GM18870 (cell line): ENCODE measurements at regions not wholly inside any gene's neighbourhood (a gene's known extent, or its start where the extent isn't known, plus 50 kb on each side); places are given as distances from the start of the nearest gene placed in this dataset.

Experiments used
- ATAC-seq: cut with Tn5 transposase; IDR thresholded peaks from one replicate; pipeline ENCODE4 v1.9.1; 2021; ENCODE audit warnings: moderate library complexity; ENCODE audit not compliant: unreplicated experiment

DNA sequence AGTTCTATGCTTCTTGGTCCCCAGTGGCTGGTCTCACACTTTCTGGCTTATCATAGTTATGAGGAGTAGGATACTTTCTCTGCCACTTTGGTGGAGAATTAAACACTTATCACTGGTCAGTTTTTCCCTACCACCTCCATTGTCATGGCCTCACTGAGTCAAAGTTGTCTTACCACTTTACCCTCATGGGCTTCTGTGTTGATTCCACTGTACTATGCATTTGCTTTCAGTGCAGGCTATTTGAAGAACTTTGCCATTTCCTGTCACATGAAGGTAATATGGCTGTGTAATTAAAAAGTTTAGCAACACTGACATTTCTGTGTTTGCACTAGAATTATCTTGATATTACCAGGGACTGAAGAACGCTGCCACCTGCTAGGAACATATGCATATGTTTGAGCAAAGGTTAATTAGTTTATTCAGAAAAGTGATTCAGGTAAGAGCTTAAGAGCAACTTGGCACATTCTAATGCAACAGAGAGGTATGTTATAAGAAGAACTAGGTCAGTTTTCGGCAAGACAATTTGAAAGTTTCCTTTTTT lies 377.3 kb downstream of the PDCD6IP start:
- ATAC-seq, result no peak

DNA sequence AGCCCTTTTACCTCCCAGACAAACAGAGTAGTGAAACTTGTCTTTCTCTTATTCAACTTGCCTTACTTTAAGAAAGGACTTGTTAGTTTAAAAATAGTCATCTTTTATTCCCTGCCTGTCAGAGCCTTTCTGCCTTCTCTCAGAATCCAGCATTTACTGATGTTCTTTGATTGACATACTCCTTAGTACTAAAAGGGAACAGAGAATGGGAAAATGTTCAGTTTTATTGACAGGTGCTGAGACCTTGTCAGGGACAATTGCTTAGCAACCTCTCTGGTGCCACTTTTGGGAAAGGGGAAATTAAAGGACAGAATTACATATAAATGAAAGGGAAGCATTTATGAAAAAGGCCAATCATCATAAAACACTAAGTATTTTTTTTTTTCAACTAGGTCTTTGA lies 378.3 kb downstream of the PDCD6IP start:
- no peak for ATAC-seq

DNA sequence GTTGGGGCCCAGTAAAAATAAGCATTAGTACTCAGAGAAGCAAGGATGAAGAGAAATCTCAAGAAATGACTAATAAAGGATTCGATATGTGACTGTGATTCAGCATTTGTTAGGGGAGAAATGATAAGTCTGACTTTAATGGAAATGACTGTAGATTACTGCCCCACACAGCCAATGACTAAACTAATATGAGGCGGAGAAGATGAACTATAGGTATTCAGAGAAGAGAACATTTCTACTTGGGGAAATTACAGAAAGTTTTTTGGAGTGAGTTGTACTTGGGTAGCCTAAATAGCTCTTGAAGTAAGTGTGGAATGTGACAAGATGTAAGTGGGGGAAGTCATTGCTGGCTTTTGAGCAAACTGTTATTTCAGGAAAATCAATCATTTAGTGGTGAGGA lies 380.0 kb downstream of the PDCD6IP start:
- ATAC-seq, result no peak

DNA sequence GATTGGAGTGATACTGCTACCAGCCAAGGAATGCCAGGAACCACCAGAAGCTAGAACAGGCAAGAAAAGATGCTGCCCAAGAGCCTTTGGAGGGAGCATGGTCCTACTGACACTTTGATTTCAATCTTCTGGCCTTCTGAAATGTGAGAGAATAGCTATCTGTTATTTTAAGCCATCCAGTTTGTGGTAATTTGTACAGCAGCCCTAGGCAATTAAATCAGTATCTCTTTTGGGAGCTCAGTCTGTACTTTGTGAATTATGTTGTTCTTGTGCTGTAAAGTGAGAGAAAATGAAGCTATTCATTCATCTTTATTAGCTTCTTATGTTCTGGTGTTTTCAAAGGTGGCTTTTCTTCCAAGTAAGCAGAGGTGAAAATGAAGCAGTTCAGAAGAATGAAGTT lies 381.3 kb downstream of the PDCD6IP start:
- ATAC-seq, result no peak

DNA sequence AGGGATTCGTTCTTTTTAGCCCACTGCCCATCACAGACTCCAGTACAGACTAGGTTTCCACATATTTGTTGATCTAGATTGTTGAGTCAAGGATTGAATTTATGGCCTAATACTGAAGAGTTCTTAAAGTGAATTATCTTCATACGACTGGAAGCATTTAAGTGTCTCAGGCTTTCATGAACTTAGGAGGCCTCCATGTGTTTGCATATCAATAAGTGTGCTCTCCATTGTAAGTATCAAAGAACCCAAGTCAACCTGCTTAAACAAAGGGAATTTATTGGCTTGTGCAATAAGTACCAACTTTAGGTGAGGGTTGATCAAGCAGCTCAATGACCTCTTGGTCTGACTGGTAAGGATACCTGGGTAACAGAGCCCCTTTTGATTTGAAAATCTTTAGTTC lies 382.1 kb downstream of the PDCD6IP start:
- ATAC-seq, result no peak

DNA sequence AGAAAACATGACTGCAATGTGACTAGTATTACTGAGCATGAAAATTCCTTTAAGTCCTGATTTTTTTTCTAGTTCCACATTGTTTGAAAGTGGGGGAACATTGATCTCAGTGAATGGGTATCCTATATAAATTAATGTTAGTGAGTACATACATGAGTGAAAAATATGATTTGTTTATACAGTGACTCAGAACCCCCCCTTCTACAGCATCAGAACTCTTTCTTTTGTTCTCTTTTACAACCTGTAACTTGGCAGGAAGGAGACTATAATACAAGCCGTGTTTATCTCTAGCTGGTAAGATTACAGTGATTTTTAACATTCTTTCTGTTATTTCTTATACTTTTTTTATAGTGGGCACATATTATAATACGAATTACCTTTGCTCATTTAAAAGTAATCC lies 384.7 kb downstream of the PDCD6IP start:
- ATAC-seq, result no peak

DNA sequence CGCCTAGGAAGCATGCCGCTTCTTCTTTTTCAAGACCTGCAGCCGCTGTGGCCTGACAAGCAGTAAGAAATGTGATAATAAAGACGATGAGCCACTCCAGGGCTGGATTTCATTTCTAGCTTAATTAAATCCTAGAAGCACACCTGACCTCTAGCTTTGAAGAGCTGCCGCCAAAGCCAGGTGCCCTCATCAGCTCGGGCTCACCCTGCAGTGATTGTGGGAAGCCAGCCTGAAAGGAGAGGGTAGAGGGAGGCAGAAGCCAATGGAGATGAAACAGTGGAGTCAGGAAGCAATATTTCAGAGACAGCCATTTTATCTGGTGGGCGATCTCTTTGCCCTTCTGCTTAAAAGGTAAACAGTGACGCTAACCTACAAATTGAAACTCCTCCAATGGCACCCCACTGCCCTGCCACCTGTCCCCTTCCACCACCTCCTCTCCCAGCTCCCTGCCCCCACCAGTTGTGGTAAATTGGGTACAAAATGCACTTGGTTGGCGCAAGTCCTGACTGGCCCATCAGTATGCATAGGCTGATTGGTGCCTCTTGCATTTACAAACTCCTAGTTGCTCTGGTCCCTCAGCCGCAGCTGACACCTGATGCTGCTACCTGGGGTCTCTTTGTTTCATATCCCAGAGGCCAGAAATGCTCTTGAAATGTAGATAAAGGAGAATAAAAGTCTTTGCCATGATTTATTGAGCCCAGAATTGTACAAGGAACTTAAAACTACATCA lies 385.3 kb downstream of the PDCD6IP start:
- ATAC-seq, result no peak

DNA sequence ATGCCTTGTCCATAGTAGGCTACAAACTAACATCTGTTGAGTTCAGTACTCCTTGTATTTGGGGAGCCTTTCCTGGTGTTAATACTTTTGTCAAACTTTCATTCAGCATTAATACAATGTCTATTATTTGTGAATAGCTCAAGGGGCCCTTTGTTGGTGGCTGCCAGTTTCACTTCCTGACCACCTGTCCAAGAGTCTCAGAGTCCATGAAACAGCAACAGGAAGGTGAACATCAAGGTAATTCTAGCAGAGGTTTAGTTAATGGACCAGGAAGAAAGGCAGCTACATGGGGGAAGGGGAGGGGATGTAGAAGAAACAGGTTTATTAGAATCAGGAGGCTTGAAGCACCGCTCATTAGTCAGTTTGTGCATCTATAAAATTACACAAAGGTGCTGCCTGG lies 386.9 kb downstream of the PDCD6IP start:
- ATAC-seq, result no peak

DNA sequence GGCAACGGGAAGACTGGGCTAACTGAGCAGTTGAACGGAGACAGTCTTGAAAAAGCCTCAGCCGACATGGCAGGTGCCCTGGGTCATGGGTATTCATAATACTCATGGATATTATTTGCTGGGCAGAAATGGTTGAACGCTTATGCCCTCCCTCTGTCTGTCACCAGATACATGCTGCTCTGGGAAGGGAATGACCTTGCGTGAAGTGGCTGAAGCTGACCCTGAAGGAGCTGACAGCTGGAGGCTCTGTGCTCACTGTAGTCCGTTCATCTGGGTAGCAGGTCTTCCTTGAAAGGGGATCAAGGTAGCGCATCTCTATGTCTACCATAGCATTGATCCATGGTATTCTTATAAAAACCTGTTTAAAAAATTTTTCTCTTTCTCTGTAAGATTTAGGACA lies 390.7 kb downstream of the PDCD6IP start:
- ATAC-seq, result no peak

DNA sequence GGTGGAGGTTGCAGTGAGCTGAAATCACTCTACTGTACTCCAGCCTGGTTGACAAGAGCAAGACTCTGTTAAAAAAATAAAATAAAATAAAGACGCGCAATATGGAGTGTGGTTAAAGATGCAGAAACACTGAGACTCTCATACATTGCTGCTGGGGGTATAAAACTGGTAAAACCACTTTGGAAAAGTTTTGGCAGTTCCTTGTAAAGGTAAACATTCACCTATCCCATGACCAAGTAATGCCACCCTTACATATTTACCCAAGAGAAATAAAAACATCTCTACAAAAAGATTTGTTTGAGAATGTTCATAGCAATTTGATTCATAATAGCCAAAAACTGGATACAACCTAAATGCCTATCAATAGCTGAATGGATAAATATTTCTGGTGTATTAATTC lies 398.5 kb downstream of the PDCD6IP start:
- no peak for ATAC-seq

DNA sequence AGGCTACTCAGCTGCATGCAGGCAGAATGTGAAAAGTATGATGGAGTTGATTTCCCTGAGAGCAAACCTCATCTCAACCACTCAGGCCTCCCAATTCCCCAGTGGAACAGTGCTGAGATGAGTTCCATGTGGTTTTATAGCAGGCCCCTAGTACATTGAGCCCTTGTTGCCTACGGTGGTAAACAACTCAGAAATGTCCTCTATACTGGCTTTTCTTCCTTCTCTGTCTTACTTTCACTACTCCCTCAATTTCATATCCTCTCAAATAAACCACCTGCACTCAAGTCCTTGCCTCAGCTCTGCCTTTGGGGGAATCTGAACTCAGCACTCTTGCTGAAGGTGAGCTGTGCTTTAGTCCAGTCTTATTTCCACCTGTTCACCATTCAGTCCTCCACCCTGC lies 399.9 kb downstream of the PDCD6IP start:
- peak; percentile 36 for ATAC-seq

DNA sequence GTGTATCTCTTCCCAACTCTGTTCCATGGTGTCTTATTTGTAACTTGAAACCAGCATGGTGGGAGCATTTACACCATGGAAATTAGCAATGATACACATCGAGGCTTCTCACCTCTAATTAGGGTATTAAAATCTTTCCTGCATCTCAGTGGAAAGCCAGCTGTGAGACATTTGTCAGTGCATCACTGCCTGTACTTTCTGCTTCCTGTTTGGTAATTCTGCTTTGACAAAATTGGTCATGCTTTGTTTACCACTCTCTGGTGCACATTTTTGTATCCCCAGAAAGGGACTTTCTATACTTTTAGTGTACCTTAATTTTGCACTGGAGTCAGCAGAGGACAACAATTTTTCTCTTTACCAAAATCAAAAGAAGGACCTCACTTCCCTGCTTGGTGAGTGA lies 402.1 kb downstream of the PDCD6IP start:
- peak; percentile 94 for ATAC-seq

DNA sequence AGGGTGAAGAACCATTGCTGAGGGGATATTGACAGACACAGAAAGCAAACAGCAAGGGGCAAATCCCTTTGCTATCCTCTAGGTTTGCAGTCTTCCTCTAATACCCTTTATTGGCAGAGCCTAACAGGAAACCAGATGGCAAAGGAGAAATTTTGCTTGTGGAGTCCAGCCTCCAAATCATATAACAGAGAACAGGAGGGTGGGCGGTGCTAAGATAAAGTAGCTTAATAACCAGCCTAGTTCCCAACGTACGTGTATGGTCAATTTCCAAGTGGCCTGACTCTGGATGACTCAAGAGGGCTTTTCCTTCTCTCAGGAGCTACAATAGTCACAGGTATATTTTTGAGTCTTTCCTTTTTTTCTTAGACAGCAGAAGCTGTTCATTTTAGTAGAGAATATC lies 404.5 kb downstream of the PDCD6IP start:
- no peak for ATAC-seq

DNA sequence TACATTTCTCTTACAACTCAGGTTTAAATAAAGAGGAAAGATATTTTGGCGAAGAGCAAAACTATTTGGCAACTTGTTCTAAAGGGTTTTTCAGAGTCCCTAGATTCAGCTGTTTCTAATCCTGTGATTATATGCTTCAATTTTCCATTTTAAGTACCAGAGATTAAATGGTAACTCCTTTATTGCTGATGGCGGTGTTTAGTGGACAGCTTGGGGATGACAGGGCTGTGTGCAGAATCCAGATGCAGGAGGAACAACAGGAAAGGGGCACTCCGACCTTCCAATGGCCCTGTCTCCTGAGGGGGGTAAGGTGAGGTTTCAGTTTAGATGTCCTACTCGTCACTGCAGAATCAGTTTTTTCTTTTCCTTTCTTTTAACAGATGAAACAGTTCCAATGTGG lies 405.0 kb downstream of the PDCD6IP start:
- no peak for ATAC-seq

DNA sequence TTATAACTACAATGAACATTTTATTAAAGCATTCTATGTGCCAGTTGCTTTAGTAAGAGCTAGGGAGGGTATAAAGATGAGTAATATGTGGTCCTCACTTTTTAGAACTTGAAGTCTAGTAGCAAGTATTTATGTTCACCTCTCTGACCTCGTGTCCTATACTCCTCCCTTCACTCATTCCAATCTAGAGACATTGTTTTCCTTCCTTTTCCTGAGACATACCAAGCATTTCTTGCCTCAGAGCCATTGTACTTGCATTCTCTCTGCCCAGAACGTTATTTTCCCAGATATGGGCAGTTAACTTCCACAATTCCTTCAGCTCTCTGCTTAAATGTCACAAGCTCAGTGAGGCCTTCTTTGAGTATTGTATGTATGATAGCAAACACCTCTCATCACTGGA lies 408.6 kb downstream of the PDCD6IP start:
- ATAC-seq, result no peak

DNA sequence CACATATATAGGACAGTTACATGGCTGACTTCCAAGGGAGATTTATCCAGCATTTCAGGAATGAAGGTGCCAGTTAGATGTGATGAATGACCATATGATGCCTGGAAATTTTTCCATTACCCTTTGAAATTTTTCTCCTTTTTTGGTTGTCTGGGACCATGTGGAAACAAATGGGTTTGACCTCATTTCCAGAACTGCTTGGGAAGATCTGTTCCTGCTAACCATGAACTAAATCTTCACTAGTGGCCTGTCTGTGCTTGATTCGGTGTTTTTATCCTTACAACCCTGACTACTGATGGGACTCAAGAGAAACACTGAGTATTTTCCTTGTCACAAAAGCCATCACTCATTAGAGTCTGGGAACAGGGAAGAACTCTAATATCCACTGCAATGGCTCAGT lies 409.4 kb downstream of the PDCD6IP start:
- no peak for ATAC-seq

DNA sequence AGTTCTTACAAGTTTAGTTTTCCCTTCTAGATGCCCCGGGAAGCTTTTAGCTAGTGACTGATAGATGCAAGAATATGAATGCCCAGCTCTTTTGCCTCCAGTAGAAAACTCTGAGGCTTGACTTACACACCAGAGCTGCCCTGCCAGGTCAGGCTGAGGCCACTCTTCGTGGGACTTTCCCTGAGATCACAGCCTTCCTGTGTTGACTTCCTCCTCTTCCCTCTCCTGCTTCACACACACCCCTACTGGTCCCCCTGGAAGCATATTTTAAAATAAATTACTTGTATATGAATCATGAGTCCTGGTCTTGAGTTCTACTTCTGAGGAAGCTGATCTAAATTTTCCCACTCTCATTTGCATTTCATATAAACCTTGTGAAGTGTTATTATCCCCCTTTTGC lies 413.7 kb downstream of the PDCD6IP start:
- no peak for ATAC-seq

DNA sequence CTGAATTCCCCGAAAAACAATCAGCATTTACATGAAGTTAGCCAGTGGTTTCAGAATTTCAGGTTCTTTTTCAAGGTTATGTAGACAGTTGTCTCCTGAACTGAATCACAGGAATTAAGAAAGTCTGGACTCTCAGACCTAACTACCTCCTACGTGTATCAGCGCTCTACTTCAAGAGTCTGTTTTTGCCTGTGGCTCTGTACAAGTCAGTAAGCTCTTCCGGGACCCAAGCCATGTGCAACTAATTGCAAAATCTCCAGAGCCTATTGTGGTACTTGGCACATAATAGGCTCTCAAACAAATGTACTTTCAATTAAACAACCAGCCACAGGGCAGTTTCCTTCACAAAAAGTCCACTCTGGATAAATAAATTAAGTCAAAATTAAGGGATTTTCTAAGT lies 414.2 kb downstream of the PDCD6IP start:
- no peak for ATAC-seq

DNA sequence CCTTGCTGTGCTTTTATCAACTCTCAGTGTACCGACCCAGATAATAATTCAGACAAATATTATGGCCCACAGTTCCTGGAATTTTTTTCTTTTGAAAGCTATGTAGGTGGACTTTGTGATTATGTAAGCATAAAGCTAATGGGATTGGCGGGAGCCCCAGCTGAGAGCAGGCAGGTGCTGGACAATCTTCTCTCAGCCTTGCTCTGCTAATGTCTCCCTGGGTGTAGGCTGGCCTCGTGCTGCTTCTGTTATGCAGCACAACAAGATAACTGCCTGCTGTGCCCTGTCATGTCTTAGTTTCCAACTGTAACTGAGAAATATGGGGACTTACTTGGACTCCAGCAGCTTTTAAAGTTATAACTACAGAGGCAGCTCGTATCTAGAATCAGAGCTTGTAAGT lies 415.0 kb downstream of the PDCD6IP start:
- ATAC-seq, result no peak

DNA sequence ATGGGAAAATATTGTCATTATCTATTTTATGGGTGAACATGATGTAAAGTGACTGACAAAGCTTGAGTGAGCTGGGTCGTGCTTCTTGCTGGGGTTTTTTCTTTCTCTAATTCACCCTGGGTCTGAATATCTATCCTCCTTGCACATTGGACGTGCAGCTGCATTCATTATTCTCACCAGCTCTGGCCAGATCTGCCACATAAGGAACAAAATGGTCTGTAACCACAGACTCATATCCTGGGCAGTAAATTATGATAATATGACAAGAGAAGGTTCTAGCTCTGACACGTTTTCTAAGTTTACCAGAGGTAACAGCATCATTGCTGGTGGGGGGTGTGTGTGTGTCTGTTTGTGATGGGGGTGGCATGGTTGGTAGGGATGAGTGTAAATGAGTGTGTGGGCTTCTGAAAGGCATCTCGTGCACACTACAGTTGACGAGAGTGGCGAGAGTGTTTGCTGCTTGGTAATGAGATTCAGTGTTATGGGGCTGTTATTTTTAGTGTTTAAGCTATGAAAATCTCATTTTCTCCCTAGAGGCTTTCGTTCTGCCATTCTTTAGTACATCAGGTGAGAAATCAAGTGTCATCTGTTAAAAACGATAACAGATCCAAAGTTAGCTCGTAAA lies 418.4 kb downstream of the PDCD6IP start:
- no peak for ATAC-seq

DNA sequence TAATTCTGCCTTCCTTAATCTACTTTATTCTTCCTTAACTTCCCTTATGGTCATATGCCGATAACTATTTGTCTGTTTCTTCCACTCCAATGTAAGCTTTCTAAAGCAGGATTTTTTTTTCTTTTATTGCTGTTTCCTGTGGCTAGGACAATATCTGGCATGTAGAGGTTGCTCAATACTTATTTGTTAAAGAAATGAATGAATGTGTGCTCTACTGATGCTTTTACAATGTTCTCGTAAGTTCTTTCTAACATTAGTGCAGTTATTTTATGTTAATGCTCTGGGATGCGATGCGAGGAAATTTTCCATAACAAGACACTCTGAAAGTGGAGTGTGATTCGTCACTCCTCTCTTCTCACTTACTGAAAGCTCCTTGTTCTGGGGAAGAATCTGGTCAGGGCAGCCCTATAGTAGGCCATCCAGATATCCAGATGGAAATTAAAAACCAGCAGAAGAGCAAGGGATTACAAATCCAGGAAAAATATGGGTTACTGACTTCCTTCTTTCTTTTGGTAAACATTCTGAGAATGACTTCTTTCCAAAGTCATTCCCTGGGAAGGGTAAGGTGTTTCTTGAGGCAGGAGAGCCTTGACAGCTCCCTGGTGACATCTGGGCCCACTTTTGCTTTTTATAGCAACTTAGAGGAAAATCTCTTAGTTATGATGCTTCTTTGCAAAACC lies 420.4 kb downstream of the PDCD6IP start:
- no peak for ATAC-seq

DNA sequence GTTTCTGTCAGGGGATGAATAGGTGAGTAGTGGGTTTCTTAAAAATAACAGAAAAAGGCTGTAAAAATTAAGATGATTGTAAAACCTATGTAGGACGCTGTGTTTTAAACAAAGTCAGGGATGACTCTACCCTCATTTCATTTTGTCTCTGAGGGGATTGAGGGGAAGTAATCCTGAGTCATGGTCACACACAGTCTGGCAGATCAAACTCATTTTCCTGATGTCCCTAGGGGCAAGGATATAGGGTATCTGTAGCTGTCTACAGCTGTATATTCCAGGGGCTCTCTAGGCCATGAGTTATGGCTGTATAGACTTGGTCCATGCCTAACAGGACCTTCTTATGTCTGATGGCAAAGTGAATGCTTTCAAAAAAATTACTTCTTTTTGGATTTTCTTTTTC lies 421.1 kb downstream of the PDCD6IP start:
- ATAC-seq, result no peak
